ENCODE measurements at regions not wholly inside any gene's neighbourhood (a gene's known extent, or its start where the extent isn't known, plus 50 kb on each side); places are given as distances from the start of the nearest gene placed in this dataset.

- no peak for DNase-seq
These were observed 268.8 kb upstream of the WWC1 start for GRCh38 chr5:168022446-168023169.

- no peak for DNase-seq
These were observed 268.3 kb upstream of the WWC1 start for GRCh38 chr5:168023191-168023590.

- DNase-seq, result no peak
These were observed 267.1 kb upstream of the WWC1 start for GRCh38 chr5:168024306-168024705.

- no peak for DNase-seq
These were observed 264.4 kb upstream of the WWC1 start for GRCh38 chr5:168027007-168027406.

- no peak for DNase-seq
These were observed 260.5 kb upstream of the WWC1 start for GRCh38 chr5:168030912-168031311.

GRCh38 chr5:168031614-168032013 lies 259.8 kb upstream of the WWC1 start:
- no peak for DNase-seq

- no peak for DNase-seq
These were observed 252.4 kb upstream of the WWC1 start for GRCh38 chr5:168039039-168039438.

GRCh38 chr5:168039566-168040248 lies 251.7 kb upstream of the WWC1 start:
- DNase-seq, result no peak

GRCh38 chr5:168041583-168041982 lies 249.9 kb upstream of the WWC1 start:
- no peak for DNase-seq

- DNase-seq, result no peak
These were observed 249.0 kb upstream of the WWC1 start for GRCh38 chr5:168042284-168043068.

GRCh38 chr5:168046163-168046562 lies 245.3 kb upstream of the WWC1 start:
- no peak for DNase-seq

- DNase-seq, result peak; percentile 13 to 24
These were observed 244.3 kb upstream of the WWC1 start for GRCh38 chr5:168047043-168047668.

GRCh38 chr5:168047669-168048111 lies 243.8 kb upstream of the WWC1 start:
- DNase-seq, result no peak

- DNase-seq, result no peak
These were observed 243.0 kb upstream of the WWC1 start for GRCh38 chr5:168048486-168048885.

GRCh38 chr5:168052686-168053085 lies 238.8 kb upstream of the WWC1 start:
- no peak for DNase-seq

GRCh38 chr5:168054091-168054490 lies 237.4 kb upstream of the WWC1 start:
- no peak for DNase-seq

GRCh38 chr5:168055141-168055683 lies 236.2 kb upstream of the WWC1 start:
- DNase-seq, result no peak

GRCh38 chr5:168055961-168056360 lies 235.5 kb upstream of the WWC1 start:
- no peak for DNase-seq

GRCh38 chr5:168056499-168057182 lies 234.8 kb upstream of the WWC1 start:
- no peak for DNase-seq

GRCh38 chr5:168057905-168058304 lies 233.5 kb upstream of the WWC1 start:
- no peak for DNase-seq

GRCh38 chr5:168059131-168059530 lies 232.3 kb upstream of the WWC1 start:
- DNase-seq, result no peak

GRCh38 chr5:168062239-168062638 lies 229.2 kb upstream of the WWC1 start:
- DNase-seq, result no peak
